NCI-H510A (cell line): ENCODE measurements at regions not wholly inside any gene's neighbourhood (a gene's known extent, or its start where the extent isn't known, plus 50 kb on each side); places are given as distances from the start of the nearest gene placed in this dataset.

Experiments used
- DNase-seq: peaks from one replicate; lab custom pipeline; 2025; lab: John Stamatoyannopoulos, UW

GRCh38 chr6:165822501-165822900, 159.5 kb upstream of the PDE10A start:
- DNase-seq = no peak

GRCh38 chr6:165821754-165822153, 158.7 kb upstream of the PDE10A start:
- DNase-seq = no peak

GRCh38 chr6:165820934-165821333, 157.9 kb upstream of the PDE10A start:
- DNase-seq = no peak

- no peak for DNase-seq
These were observed 157.4 kb upstream of the PDE10A start for GRCh38 chr6:165820407-165820806.

GRCh38 chr6:165819394-165819793, 156.4 kb upstream of the PDE10A start:
- no peak for DNase-seq

- no peak for DNase-seq
These were observed 155.2 kb upstream of the PDE10A start for GRCh38 chr6:165818200-165818599.

- no peak for DNase-seq
These were observed 154.7 kb upstream of the PDE10A start for GRCh38 chr6:165817771-165818170.

GRCh38 chr6:165817148-165817547, 154.1 kb upstream of the PDE10A start:
- no peak for DNase-seq

- DNase-seq = no peak
These were observed 151.6 kb upstream of the PDE10A start for GRCh38 chr6:165814679-165815078.

- no peak for DNase-seq
These were observed 148.5 kb upstream of the PDE10A start for GRCh38 chr6:165811512-165811911.

GRCh38 chr6:165808021-165808420, 145.0 kb upstream of the PDE10A start:
- no peak for DNase-seq

GRCh38 chr6:165807249-165807960, 144.4 kb upstream of the PDE10A start:
- no peak for DNase-seq

- DNase-seq = no peak
These were observed 143.2 kb upstream of the PDE10A start for GRCh38 chr6:165806126-165806810.

- DNase-seq = no peak
These were observed 142.6 kb upstream of the PDE10A start for GRCh38 chr6:165805636-165806035.

- DNase-seq = no peak
These were observed 142.1 kb upstream of the PDE10A start for GRCh38 chr6:165805067-165805555.

GRCh38 chr6:165804331-165805066, 141.5 kb upstream of the PDE10A start:
- DNase-seq = no peak

- no peak for DNase-seq
These were observed 137.3 kb upstream of the PDE10A start for GRCh38 chr6:165800337-165800736.

- DNase-seq = no peak
These were observed 136.5 kb upstream of the PDE10A start for GRCh38 chr6:165799391-165800153.

GRCh38 chr6:165798991-165799390, 135.9 kb upstream of the PDE10A start:
- DNase-seq = no peak

- DNase-seq = no peak
These were observed 131.1 kb upstream of the PDE10A start for GRCh38 chr6:165794179-165794601.

GRCh38 chr6:165793287-165793825, 130.3 kb upstream of the PDE10A start:
- no peak for DNase-seq
